ENCODE measurements at regions not wholly inside any gene's neighbourhood (a gene's known extent, or its start where the extent isn't known, plus 50 kb on each side); places are given as distances from the start of the nearest gene placed in this dataset.

DNA sequence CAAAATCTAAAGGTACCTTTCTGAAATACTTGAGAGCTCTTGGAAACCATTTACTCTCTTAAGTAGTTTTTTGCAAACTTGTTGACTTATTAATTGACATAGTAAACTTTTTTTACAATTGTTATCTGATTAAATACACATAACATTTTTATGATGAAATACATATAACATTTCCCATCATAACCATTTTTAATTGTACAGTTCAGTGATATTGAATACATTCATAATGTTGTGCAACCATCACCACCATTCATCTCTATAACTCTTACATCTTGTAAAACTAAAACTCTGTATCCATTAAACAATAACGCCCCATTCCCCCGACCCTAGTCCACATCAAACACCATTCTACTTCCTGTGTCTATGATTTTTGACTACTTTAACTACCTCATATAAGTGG is 95.7 kb upstream of the ZNF648 start:
- TF ChIP-seq, protein P1, sequence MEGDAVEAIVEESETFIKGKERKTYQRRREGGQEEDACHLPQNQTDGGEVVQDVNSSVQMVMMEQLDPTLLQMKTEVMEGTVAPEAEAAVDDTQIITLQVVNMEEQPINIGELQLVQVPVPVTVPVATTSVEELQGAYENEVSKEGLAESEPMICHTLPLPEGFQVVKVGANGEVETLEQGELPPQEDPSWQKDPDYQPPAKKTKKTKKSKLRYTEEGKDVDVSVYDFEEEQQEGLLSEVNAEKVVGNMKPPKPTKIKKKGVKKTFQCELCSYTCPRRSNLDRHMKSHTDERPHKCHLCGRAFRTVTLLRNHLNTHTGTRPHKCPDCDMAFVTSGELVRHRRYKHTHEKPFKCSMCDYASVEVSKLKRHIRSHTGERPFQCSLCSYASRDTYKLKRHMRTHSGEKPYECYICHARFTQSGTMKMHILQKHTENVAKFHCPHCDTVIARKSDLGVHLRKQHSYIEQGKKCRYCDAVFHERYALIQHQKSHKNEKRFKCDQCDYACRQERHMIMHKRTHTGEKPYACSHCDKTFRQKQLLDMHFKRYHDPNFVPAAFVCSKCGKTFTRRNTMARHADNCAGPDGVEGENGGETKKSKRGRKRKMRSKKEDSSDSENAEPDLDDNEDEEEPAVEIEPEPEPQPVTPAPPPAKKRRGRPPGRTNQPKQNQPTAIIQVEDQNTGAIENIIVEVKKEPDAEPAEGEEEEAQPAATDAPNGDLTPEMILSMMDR (conservative IDR thresholded peaks at IDR 0.05), result no peak
- no peak for TF ChIP-seq ZFX (IDR thresholded peaks at IDR 0.05)
